ENCODE measurements at regions not wholly inside any gene's neighbourhood (a gene's known extent, or its start where the extent isn't known, plus 50 kb on each side); places are given as distances from the start of the nearest gene placed in this dataset.

GRCh38 chr13:40363653-40364052 is 302.8 kb downstream of the FOXO1 start:
- H4K91ac ChIP-seq (ENCODE audit: low read depth, low read length) = no peak overlapping the region
- no peak overlapping the region for H4K12ac ChIP-seq (ENCODE audit: low read depth, low read length)
- no peak overlapping the region for H2BK5ac ChIP-seq (ENCODE audit: low read depth, low read length, poor library complexity)
- H3K14ac ChIP-seq (ENCODE audit: low read length) = no peak overlapping the region
- no CpG with 5 or more reads among the region's 1 CpG for WGBS (ENCODE audit: extremely low coverage, insufficient coverage, insufficient read length)
- no peak overlapping the region for H2AFZ ChIP-seq (ENCODE audit: insufficient read depth, low read length, poor library complexity)
- peaks cover 2% of the 10 kb centered on the region for H3K9me3 ChIP-seq (ENCODE audit: insufficient read depth, low read depth, low read length)
- no peaks in the 10 kb centered on the region for H3K79me1 ChIP-seq (ENCODE audit: low read length)
- H3K4me2 ChIP-seq (ENCODE audit: low read length) = no peak overlapping the region
- no peak overlapping the region for H2BK120ac ChIP-seq (ENCODE audit: insufficient read depth, low read length, poor library complexity)
- H3K18ac ChIP-seq (ENCODE audit: low read length) = no peak overlapping the region
- H3K27ac ChIP-seq (ENCODE audit: low read depth, low read length) = no peak overlapping the region
- no peaks in the 10 kb centered on the region for H3K36me3 ChIP-seq (ENCODE audit: control insufficient read depth in 1 of 2, insufficient read depth in 2 of 2, low read length in 2 of 2)
- H2AK5ac ChIP-seq (ENCODE audit: low read length) = no peak overlapping the region
- H3K27me3 ChIP-seq (ENCODE audit: insufficient read depth, low read length) = no peaks in the 10 kb centered on the region
- no peak overlapping the region for H2BK12ac ChIP-seq (ENCODE audit: low read length)
- no peaks in the 10 kb centered on the region for H3K4me1 ChIP-seq (ENCODE audit: control insufficient read depth in 1 of 2, insufficient read depth in 2 of 2, low read length in 2 of 2)
- no peak for DNase-seq
- H4K8ac ChIP-seq (ENCODE audit: low read depth, low read length) = no peak overlapping the region
- H3K4ac ChIP-seq (ENCODE audit: low read depth, low read length) = no peak overlapping the region
- H3K4me3 ChIP-seq (ENCODE audit: low read depth, low read length) = no peak overlapping the region
- no peak overlapping the region for H3K23ac ChIP-seq (ENCODE audit: low read length)
- H3K9ac ChIP-seq (ENCODE audit: low read length) = no peak overlapping the region
- H3K79me2 ChIP-seq (ENCODE audit: control insufficient read depth, insufficient read depth, low read length, poor library complexity) = no peaks in the 10 kb centered on the region

DNA sequence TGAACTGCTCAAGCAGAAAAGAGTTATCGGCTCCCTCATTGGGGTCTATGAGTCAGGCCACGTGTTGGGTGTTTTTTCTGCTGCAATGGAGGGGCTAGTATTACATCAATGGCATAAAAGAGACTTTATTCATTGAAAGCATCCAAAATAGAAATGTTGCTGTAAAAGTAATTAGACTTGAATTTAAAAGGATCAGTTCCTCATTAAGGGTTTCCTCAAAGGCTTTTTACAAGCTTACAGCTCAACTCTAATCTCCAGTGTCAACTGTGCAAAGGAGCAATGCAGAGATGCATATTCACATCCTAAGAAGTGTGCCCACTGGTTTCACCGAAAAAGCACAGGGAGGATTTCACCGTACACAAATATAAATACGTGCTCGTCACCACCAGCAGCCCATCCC is 300.3 kb downstream of the FOXO1 start:
- no peak overlapping the region for H2AK5ac ChIP-seq (ENCODE audit: low read length)
- no peak overlapping the region for H3K4me2 ChIP-seq (ENCODE audit: low read length)
- no peaks in the 10 kb centered on the region for H3K27me3 ChIP-seq (ENCODE audit: insufficient read depth, low read length)
- no CpG with 5 or more reads among the region's 6 CpGs for WGBS (ENCODE audit: extremely low coverage, insufficient coverage, insufficient read length)
- H3K36me3 ChIP-seq (ENCODE audit: control insufficient read depth in 1 of 2, insufficient read depth in 2 of 2, low read length in 2 of 2) = no peaks in the 10 kb centered on the region
- peaks cover 2% of the 10 kb centered on the region for H3K9me3 ChIP-seq (ENCODE audit: insufficient read depth, low read depth, low read length)
- no peaks in the 10 kb centered on the region for H3K79me2 ChIP-seq (ENCODE audit: control insufficient read depth, insufficient read depth, low read length, poor library complexity)
- no peak overlapping the region for H3K27ac ChIP-seq (ENCODE audit: low read depth, low read length)
- H3K9ac ChIP-seq (ENCODE audit: low read length) = no peak overlapping the region
- H3K4me3 ChIP-seq (ENCODE audit: low read depth, low read length) = no peak overlapping the region
- no peak overlapping the region for H2BK120ac ChIP-seq (ENCODE audit: insufficient read depth, low read length, poor library complexity)
- no peaks in the 10 kb centered on the region for H3K79me1 ChIP-seq (ENCODE audit: low read length)
- H2AFZ ChIP-seq (ENCODE audit: insufficient read depth, low read length, poor library complexity) = no peak overlapping the region
- no peak for DNase-seq
- H2BK5ac ChIP-seq (ENCODE audit: low read depth, low read length, poor library complexity) = no peak overlapping the region
- H3K4ac ChIP-seq (ENCODE audit: low read depth, low read length) = no peak overlapping the region
- no peak overlapping the region for H4K8ac ChIP-seq (ENCODE audit: low read depth, low read length)
- H3K4me1 ChIP-seq (ENCODE audit: control insufficient read depth in 1 of 2, insufficient read depth in 2 of 2, low read length in 2 of 2) = no peaks in the 10 kb centered on the region
- no peak overlapping the region for H3K14ac ChIP-seq (ENCODE audit: low read length)
- H2BK12ac ChIP-seq (ENCODE audit: low read length) = no peak overlapping the region
- no peak overlapping the region for H3K18ac ChIP-seq (ENCODE audit: low read length)
- no peak overlapping the region for H3K23ac ChIP-seq (ENCODE audit: low read length)
- no peak overlapping the region for H4K91ac ChIP-seq (ENCODE audit: low read depth, low read length)
- no peak overlapping the region for H4K12ac ChIP-seq (ENCODE audit: low read depth, low read length)

DNA sequence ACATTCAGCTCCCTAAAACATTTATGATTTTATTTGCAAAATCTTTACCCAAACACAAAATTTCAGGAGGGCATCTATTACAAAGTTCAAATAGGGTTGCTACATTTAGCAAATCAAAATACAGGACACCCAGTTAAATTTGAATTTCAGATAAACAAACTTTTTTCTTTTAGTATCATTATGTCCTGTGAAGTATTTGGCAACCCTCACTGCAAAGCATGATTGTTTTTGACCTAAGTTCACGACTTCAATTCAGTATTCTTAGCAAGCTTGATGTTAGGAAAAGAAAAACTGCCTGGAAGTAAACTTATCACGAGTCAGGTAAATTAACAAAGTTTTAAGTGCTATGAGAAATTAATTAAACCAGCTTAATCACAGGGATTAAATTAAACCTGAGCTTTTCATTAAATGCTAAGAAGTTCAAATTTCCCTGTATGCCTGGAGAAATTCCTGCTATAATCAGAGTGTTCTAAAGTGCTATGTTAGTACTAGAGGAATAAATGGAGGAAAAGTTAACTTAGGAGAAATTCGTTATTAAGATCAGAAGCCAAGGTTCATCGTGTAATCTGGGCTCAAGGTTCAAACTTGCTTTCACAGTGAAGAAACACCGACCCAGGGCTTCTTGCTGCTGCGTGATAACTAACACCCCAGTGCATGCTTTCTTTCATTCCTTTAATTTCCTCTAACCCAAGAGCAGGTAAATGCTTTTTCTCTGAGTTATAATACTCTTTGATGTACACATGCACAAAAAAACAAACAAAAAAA is 298.1 kb downstream of the FOXO1 start:
- H3K18ac ChIP-seq (ENCODE audit: low read length) = no peak overlapping the region
- H2BK12ac ChIP-seq (ENCODE audit: low read length) = no peak overlapping the region
- H3K9me3 ChIP-seq (ENCODE audit: insufficient read depth, low read depth, low read length) = no peaks in the 10 kb centered on the region
- no peak overlapping the region for H3K4ac ChIP-seq (ENCODE audit: low read depth, low read length)
- WGBS (ENCODE audit: extremely low coverage, insufficient coverage, insufficient read length) = no CpG with 5 or more reads among the region's 6 CpGs
- no peak overlapping the region for H2BK5ac ChIP-seq (ENCODE audit: low read depth, low read length, poor library complexity)
- H3K79me1 ChIP-seq (ENCODE audit: low read length) = no peaks in the 10 kb centered on the region
- H3K9ac ChIP-seq (ENCODE audit: low read length) = no peak overlapping the region
- no peak overlapping the region for H2AFZ ChIP-seq (ENCODE audit: insufficient read depth, low read length, poor library complexity)
- no peak overlapping the region for H3K27ac ChIP-seq (ENCODE audit: low read depth, low read length)
- no peak overlapping the region for H3K14ac ChIP-seq (ENCODE audit: low read length)
- no peak overlapping the region for H3K4me3 ChIP-seq (ENCODE audit: low read depth, low read length)
- H3K4me2 ChIP-seq (ENCODE audit: low read length) = no peak overlapping the region
- peaks cover 1% of the 10 kb centered on the region for H3K79me2 ChIP-seq (ENCODE audit: control insufficient read depth, insufficient read depth, low read length, poor library complexity)
- H4K91ac ChIP-seq (ENCODE audit: low read depth, low read length) = no peak overlapping the region
- DNase-seq = no peak
- H2BK120ac ChIP-seq (ENCODE audit: insufficient read depth, low read length, poor library complexity) = no peak overlapping the region
- no peaks in the 10 kb centered on the region for H3K4me1 ChIP-seq (ENCODE audit: control insufficient read depth in 1 of 2, insufficient read depth in 2 of 2, low read length in 2 of 2)
- no peak overlapping the region for H3K23ac ChIP-seq (ENCODE audit: low read length)
- no peak overlapping the region for H2AK5ac ChIP-seq (ENCODE audit: low read length)
- no peaks in the 10 kb centered on the region for H3K36me3 ChIP-seq (ENCODE audit: control insufficient read depth in 1 of 2, insufficient read depth in 2 of 2, low read length in 2 of 2)
- H4K12ac ChIP-seq (ENCODE audit: low read depth, low read length) = no peak overlapping the region
- no peaks in the 10 kb centered on the region for H3K27me3 ChIP-seq (ENCODE audit: insufficient read depth, low read length)
- H4K8ac ChIP-seq (ENCODE audit: low read depth, low read length) = no peak overlapping the region

DNA sequence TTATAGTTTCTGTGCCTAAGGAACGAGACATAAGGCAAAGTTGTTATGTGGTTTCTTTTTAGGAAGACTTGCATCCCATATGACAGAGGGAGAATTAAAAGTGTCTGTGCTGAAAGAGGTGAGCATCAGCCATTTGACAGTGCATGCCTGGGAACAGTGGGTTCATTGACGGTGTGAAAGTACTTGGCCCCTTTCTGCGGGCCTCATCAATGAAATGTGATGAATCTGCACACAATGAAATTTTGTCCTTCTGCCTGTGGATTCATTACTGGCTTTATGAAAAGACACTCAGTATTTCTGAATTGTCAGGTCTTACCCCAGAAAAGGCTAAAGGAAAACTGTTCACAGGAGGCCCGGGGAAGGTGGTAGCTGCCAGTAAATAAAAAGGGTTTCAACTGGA is 295.8 kb downstream of the FOXO1 start:
- H3K27me3 ChIP-seq (ENCODE audit: insufficient read depth, low read length) = no peaks in the 10 kb centered on the region
- H4K91ac ChIP-seq (ENCODE audit: low read depth, low read length) = no peak overlapping the region

More for the DNA sequence above, 295.8 kb downstream of the FOXO1 start:
- Histone ChIP-seq H4K12ac (ENCODE audit: low read depth, low read length) (no peak overlapping the region), H4K8ac (ENCODE audit: low read depth, low read length) (no peak overlapping the region), H2BK5ac (ENCODE audit: low read depth, low read length, poor library complexity) (no peak overlapping the region), H2AFZ (ENCODE audit: insufficient read depth, low read length, poor library complexity) (no peak overlapping the region), H3K18ac (ENCODE audit: low read length) (no peak overlapping the region), H3K4ac (ENCODE audit: low read depth, low read length) (no peak overlapping the region), H3K23ac (ENCODE audit: low read length) (no peak overlapping the region), H3K14ac (ENCODE audit: low read length) (no peak overlapping the region), H2AK5ac (ENCODE audit: low read length) (no peak overlapping the region), H3K4me2 (ENCODE audit: low read length) (no peak overlapping the region), H3K9me3 (ENCODE audit: insufficient read depth, low read depth, low read length) (no peaks in the 10 kb centered on the region), H3K27ac (ENCODE audit: low read depth, low read length) (no peak overlapping the region), H3K4me1 (ENCODE audit: control insufficient read depth in 1 of 2, insufficient read depth in 2 of 2, low read length in 2 of 2) (peaks cover 0 to under 1% of the 10 kb centered on the region in 2 experiments), H2BK120ac (ENCODE audit: insufficient read depth, low read length, poor library complexity) (no peak overlapping the region), H3K9ac (ENCODE audit: low read length) (no peak overlapping the region), H3K79me2 (ENCODE audit: control insufficient read depth, insufficient read depth, low read length, poor library complexity) (peaks cover 1% of the 10 kb centered on the region), H3K4me3 (ENCODE audit: low read depth, low read length) (no peak overlapping the region), H2BK12ac (ENCODE audit: low read length) (no peak overlapping the region), H3K79me1 (ENCODE audit: low read length) (no peaks in the 10 kb centered on the region), H3K36me3 (ENCODE audit: control insufficient read depth in 1 of 2, insufficient read depth in 2 of 2, low read length in 2 of 2) (no peaks in the 10 kb centered on the region)
- DNase-seq = no peak
- no CpG with 5 or more reads among the region's 4 CpGs for WGBS (ENCODE audit: extremely low coverage, insufficient coverage, insufficient read length)

Data from trophoblast cell (in vitro differentiated cells and primary cell).